GM21737 (cell line): ENCODE measurements at regions not wholly inside any gene's neighbourhood (a gene's known extent, or its start where the extent isn't known, plus 50 kb on each side); places are given as distances from the start of the nearest gene placed in this dataset.

Experiments
- ATAC-seq: cut with Tn5 transposase; IDR thresholded peaks from one replicate; pipeline ENCODE4 v1.9.1; 2021; ENCODE audit warnings: mild to moderate bottlenecking, moderate library complexity; ENCODE audit not compliant: unreplicated experiment

DNA sequence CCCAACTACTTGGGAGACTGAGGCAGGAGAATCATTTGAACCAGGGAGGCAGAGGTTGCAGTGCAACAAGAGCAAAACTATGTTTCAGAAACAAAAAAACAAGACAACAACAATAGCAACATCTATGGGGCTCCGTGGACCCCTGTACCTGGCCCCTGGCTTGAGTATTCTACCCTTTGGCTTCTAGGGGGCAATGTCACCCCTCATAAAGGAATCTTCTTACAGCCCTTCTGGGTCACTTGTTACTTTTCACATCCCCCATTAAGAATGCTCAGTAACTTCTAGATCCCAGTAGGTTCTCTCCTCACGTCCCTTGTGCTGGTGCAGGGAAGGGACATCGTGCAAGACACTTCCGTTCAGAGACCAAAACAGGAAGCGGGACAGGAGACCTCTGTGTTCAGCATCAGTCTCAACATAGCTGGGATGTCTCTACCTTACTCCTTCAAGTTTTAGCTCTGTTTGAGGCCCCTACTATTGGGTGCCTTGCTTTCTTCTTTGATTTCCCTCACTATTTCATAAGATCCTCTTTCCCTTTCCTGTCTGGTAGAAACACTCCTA is 218.1 kb upstream of the ARGLU1 start:
- ATAC-seq = no peak

DNA sequence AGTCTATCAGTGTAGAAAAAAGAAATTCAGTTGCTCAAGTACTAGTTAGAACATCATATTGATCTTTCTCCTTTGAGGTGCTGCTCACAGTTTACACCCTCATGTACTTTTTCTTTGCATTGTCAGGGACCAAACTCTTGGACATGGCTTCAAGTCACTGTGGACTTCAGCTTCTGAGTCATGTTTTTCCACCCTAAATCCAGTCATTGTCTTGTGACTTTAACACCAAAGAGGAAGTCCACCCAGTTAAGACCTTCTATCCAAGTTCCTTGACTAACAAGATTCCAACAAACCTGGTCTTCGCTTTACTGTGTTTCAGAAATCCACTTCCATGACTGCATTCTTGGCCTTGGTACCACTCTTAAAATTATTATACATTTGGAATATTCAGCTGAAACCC is 206.7 kb upstream of the ARGLU1 start:
- no peak for ATAC-seq

DNA sequence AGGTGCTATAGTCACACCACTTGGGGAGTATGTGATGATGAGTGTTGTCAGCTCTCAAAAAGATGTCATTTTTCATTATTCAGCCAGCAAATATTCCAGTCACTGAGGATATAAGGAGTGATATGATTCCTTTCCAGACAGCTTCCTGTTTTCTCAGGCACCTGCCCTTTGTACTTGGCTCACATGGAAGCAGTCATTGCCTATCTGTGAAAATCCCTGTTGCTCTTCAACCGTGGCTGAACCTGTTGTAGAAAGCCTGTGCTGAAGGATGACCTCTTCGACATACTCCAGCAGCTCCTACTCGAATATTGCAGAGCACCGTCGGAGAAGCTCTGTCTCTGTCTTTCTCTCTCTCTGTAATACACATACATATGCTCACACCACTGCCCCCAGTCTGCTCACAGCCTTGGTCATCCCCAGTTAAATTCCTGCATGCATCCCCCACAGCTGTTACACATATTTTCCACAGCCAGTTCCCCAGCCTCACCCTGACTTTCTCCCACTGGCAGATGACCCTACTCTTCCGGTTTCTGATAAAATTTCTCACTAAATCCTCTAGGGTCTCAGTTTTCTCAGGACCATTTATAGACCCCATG is 204.2 kb upstream of the ARGLU1 start:
- no peak for ATAC-seq

DNA sequence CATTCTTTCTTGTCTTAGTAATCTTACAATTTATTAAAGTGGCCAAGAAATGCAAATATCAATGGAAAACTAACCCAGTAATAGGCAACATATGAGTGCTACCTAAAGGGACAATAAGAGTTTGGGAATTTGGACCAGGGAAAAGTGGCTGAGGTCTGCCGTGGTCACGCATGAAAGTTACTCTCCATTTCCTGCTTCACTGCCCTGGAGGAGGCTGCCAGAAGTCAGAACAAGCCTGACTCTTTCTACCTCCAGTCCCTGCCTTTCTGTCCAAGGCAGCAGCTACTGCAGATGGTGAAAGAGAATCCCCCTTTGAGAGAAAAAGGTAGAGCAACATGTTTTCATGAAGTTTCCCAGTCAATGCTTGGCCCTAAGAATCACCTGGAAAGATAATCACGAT is 201.1 kb upstream of the ARGLU1 start:
- ATAC-seq = no peak

DNA sequence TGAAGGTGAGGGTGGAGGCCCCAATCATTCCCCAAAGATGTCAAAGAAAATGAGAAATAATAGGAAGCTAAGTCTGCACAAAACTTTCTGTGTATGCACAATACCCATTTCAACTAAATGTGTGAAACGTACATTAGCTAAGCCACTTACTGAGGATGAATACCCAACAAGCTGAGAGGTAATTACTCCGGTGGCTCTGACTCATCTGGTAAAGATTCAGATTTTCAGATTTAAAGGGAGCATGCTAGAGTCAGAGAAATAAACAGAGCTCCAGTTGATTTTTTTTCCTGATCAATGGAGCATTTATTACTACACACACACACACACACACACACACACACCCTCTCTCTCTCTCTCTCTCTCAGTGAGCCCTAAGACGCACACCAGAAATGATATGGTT is 194.8 kb upstream of the ARGLU1 start:
- ATAC-seq = no peak

DNA sequence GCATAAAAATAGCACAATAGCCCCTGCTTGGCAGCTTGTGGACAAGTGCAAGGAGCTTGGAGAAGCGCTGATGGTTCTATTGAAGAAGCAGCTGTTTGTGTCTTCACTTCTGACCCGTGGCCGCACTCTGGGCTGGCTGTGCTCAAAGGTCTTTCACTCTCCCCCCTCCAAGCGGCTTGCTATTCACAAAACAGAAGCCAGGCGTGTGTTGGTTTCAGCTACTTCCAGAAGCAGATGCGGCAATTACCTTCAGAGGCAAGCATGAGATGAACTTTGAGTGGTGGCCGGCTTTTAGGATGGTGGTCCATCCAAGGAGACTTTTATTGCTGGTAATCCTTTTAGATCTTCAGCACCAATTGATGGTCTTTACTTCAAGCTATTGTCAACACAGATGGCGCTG is 188.5 kb upstream of the ARGLU1 start:
- no peak for ATAC-seq

DNA sequence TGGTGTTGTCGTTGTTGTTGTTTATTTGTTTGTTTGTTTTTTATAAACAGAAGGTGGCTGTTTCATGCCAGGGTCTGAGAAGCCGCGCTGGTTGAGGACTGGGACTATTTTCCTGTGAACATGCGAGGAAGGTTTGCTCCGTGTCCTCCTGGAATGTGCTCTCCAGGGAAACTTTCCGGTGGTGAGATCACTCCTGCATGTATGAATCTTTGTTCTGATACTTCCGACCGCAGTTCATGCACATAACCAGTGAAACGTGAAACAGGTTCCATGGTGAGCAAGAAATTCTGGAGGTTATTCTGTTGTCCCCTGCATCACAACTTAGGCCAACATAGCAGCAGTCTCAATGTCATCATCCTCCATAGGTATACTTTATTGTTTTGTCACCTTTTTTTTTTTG is 187.6 kb upstream of the ARGLU1 start:
- no peak for ATAC-seq

DNA sequence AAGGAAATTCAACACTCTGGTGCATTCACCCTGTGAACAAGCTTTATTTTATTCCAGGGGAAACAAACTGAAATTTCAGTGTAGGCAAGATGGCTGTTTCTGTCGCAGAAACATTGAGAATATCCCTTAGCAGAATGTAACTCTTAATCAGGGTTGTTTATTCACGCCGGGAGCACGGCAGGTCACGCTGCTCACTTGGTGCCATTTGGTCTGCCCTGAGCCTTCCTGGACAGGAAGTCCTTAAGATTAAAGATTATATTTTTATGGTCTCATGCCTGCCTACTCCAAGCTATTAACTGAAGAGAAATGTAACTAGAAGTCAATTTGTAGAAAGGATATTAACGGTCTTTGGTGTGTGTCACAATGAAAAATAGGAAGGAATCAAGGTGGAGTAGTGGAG is 185.3 kb upstream of the ARGLU1 start:
- no peak for ATAC-seq

DNA sequence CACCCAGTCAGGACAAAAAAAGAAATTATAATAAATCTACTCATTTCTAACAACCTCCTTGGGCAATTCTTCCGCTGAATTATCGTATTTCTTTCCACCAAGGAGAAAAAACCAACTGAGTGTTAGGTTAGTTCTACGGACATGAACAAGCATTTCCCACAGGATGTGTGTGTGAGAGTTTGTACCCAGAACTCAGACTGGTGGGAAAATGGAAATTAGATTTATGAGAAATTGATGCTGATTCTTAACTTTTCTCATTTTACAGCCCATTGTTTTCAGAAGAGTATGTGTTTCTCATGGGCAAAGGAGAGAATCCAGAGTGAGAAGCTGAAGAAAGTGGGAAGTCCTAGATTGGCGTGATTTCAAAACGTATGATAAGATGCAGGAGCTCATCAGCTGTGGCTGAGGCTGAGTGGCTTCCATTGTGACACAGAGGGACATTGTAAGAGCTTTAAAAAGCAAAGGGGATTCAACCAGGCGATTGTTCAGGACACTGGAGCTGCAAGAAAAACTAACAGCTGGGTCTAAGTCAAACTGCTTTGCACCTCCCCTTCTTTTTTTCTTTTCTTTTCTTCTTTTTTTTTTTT is 184.7 kb upstream of the ARGLU1 start:
- no peak for ATAC-seq

DNA sequence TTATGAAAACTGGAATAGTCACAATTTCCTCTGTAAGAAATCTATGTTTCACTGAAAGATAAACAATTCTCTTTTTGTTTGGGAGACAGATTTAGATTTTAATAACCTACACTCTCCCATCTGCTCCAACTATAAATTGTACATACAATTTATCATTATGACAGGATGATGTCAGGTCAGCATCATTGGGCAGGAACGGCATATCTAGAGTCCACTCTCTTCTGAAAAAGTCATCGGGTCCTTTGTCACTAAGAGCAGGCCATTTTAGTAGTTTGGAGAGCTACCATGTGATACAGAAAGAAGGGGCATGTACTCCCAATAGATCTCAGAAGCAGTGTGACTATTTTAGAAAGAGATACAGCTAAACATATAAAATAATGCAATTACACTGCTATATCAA is 180.8 kb upstream of the ARGLU1 start:
- ATAC-seq = no peak

DNA sequence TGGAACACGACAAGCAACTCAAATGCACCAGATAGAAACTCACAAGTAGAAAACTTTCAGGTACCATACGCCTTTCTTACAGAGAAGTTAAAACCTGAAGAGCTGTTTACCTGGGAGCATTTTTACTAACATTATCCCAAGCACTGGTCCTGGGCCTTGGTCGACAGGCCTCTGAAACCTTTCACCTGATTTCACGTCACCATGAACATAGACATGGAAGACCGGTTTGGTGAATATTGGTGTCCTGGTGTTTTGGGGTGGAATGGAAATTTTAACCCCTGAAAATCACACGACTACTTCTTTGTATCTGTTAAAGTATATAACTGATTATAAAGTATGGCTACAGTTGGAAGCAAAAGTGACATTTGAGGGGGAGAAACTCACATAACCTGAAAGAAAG is 176.6 kb upstream of the ARGLU1 start:
- ATAC-seq = no peak

DNA sequence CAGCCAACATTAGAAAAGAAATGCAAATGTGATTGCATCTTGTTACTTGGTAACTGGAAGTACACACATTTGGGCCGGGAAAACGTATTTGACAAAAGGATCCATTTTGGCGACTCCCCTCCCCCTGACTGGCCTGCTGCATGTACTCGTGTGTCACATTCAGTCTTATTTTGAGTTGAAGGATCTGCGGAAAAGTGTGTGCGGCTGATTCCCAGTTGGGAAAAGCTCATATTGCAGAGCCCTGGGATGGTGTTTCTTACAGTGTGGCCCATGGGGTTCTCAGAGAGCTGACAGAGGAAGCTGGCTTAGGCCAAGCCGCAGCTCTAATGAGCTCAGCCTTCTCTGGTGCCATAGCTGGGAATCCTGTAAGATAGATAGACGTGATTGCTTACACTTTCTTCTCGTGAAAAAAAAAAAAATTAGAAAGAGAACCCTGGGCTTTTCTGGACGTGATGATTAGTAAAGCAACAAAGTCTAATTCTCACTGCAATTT is 170.3 kb upstream of the ARGLU1 start:
- no peak for ATAC-seq

DNA sequence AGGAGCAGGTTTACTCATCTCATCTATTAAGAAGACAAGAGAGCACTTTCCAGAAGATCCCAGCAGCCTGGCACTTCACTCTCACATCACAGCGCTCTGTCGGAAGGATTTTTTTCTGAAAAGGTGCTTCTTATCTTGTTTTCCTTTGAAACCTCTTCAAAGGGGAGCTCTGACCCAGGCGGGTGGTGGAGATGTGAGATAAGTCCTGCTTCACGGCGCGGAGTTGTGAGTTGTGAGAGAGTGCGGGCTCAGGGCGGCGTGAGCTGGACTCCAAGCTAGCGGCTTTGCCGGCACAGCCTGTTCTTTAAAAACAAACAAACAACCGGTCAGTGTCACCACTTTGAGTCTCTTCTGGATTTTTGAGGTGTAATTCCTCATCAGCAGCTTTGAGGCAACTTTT is 169.0 kb upstream of the ARGLU1 start:
- ATAC-seq = no peak

DNA sequence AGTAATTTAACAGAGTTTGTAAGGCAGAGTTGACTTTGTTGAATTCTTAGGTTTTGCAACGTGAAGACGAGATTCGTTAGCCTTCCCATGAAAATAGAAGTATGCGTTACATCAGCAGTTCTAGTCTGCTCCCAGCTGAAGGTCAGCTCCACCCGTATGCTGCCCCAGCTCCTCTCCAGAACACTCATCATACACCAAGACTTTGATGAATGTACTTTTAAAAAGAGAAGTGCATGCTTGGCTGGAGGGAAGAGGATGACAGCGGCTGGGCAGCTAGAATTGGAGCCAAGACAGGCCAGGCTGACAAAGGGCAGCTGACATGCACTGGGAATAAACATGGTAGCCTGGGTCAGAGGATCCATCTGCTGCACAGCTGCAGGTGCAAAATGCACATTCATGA is 166.3 kb upstream of the ARGLU1 start:
- no peak for ATAC-seq

DNA sequence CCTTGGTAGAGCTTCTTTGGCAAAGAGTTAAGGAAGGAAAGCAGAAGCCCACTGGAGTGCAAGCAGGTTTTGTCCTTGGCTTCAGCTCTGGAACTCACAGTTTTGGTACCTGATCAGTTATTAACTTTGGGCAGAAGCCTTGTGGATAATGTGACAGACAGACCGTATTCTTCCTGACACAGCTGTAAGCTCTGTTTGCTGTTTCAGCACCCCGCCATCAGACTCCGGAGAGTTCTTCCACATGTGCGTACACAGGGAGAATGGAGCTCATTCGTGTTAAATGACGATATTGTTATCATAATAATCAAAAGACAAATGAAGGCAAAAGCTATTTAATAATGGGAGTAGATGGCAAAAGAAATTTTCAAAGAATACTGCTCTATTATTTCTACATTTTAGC is 155.1 kb upstream of the ARGLU1 start:
- ATAC-seq = no peak

DNA sequence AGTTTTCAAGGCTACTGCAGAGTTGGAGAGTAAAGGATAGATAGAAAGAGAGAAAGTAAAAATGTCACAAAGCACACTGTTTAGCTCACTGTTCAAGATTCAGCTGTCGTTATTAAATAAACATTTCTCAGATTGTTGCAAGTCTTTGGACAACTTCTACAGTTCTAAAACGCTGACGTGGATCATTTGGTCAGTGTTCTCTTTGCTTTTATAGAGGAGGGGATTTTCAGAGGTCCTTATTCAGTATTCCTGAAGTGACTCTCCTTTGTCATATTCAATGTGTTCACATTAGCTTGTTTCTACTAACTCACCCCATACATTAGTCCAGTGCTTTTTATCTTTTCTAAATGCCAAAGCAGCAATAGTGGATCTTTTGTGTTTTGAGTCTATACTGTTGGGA is 154.7 kb upstream of the ARGLU1 start:
- no peak for ATAC-seq

DNA sequence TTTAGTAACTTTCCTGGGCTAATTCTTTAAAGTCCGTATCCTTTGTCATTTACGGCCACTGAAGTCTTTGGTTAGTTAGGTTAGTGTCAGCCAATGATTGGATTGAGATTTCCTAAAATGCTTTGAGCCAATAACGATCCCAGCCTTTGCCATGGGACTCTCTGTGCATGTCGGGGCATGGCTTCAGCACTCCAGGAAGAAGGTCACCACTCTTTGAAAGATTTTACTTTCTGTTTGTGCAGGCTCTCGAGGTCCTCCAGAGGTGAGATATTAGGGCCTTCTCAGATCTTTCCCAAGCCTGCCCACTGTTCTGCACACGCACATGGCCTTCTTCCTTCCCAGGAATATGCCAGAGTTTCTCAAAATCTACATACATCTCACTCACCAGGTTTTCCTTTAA is 153.7 kb upstream of the ARGLU1 start:
- ATAC-seq = no peak

DNA sequence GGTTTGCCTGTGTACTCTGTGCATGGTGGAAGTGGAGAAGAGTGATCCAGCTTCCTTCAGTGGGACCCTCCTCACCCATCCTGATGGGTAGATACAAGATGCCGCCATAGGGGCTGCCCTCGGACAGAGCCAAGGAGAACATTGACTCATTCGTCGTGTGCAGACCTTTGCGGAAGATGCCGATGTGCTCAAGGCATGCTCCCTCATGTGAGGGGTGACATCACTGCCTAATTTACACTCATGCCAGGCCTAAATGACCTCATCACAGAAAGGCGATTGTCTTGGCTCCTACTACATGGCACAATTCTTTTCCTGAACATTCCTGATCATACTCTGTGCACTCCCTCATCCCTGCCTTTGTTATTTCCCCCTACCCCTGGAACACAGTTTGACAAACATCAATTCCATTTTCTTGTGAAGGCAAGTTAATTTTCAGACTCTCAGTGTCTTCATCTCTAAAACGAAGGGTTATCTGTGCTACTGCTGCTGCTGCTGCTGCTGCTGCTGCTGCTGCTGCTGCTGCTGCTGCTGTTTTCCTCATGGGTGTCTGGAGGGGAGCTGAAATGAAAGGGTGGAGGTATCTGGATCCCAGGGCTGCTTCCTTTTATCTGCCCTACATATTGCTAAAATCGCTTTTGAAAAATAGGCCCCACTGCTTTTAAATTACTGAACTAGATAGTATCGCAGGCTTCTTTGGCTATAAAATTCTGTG is 146.5 kb upstream of the ARGLU1 start:
- no peak for ATAC-seq

DNA sequence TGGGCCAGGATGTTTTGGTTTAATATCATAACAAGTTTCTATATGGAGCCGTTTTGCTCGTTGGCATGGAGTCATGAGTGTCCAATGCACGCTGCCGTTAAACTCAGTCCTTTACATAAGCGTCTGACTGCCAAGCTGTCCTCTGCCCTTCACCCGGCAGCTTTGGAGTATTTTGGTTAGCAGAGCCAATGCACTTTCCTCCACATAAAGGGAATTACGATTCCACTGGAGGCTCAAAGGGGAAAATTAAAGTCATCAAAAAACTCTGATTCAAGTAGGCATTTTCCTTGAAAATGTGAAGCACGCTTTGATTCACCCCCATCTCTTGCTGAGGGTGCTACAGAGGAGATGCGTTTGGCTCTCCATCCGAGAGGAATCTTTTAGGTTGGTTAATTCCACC is 144.4 kb upstream of the ARGLU1 start:
- no peak for ATAC-seq

DNA sequence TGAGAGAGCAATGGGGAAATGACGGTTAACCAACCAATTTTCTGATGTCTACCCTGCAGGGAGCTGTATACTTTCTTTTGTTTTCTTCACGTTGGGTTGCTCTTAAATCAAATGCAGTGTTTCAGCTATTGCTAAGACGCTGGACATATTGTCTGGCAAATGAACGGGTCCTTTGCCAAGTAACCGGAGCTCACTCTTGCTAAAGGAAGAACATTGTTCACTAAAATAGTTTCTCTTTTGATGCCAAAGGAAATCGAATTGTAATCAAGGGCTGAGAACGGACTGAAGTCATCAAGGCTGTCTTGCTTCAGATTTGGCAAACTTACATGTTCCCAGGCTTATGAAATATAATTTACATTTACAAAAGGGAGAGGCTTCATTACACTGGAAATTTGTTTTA is 142.3 kb upstream of the ARGLU1 start:
- no peak for ATAC-seq

DNA sequence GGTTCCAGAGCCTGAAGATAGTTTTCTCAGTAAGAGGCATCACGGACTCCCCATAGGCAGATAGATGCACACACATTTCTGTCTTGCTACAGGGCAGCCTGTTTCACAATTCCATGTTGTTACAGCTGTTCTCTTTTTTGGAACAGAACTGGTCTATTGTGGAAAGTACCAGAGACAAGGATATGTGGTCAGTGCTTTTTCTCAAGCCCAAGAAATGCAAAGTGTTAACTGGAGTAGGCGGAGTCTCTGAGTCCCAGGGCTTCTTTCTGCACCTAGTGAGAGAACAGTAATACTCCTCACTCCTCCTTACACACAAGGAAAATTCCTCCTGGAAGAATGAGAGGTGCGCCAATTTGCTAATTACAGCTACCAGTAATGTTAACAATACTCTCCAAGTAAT is 141.6 kb upstream of the ARGLU1 start:
- no peak for ATAC-seq

DNA sequence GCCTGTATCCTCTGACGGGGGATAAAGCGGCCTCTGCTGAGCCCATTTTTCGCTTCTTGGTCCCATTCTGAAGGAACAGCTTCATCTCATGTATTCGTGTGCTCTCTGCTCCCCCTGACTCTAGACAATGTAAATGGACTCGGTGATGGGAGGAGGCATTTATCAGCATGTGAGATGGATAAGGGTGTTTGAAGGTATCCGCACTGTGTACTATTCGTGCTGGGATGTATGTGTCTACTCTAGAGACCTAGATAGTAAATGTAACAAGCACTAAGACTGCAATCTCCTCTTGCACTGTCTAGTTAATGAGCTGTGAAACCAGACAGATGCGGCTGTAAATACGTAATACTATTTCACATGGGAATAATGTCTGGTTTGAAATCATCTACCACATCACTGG is 134.6 kb upstream of the ARGLU1 start:
- no peak for ATAC-seq
